ENCODE measurements at regions not wholly inside any gene's neighbourhood (a gene's known extent, or its start where the extent isn't known, plus 50 kb on each side); places are given as distances from the start of the nearest gene placed in this dataset.

GRCh38 chr2:181357979-181358378 lies 99.2 kb upstream of the ITGA4 start:
- TF ChIP-seq TSHZ2 (CRISPR knock-in tag; IDR thresholded peaks at IDR 0.05) = no peak
- no peak for TF ChIP-seq ZFP3 (CRISPR knock-in tag; IDR thresholded peaks at IDR 0.05)
- TF ChIP-seq CREB5 (CRISPR knock-in tag; IDR thresholded peaks at IDR 0.05; ENCODE audit: low read depth) = no peak
- TF ChIP-seq ZFP30 (CRISPR knock-in tag; IDR thresholded peaks at IDR 0.05) = no peak
- TF ChIP-seq ZNF565 (CRISPR knock-in tag; conservative IDR thresholded peaks at IDR 0.05; ENCODE audit: low read depth) = no peak
- no peak for TF ChIP-seq BACH2 (CRISPR knock-in tag; IDR thresholded peaks at IDR 0.05; ENCODE audit: borderline replicate concordance)
- no peak for TF ChIP-seq OSR1 (CRISPR knock-in tag; IDR thresholded peaks at IDR 0.05)
- TF ChIP-seq ESRRG (CRISPR knock-in tag; IDR thresholded peaks at IDR 0.05) = no peak
- no peak for TF ChIP-seq CSDC2 (CRISPR knock-in tag; IDR thresholded peaks at IDR 0.05)
- no peak for TF ChIP-seq CSRNP3 (CRISPR knock-in tag; IDR thresholded peaks at IDR 0.05)
- TF ChIP-seq TCF4 (CRISPR knock-in tag; IDR thresholded peaks at IDR 0.05; ENCODE audit: borderline replicate concordance) = no peak
- TF ChIP-seq RARB (CRISPR knock-in tag; IDR thresholded peaks at IDR 0.05) = no peak
- TF ChIP-seq PPARA (CRISPR knock-in tag; IDR thresholded peaks at IDR 0.05; ENCODE audit: borderline replicate concordance) = no peak
- TF ChIP-seq ARNTL (CRISPR knock-in tag; IDR thresholded peaks at IDR 0.05; ENCODE audit: borderline replicate concordance, low read depth) = no peak
- no peak for TF ChIP-seq ZNF8 (CRISPR knock-in tag; IDR thresholded peaks at IDR 0.05)
- no peak for TF ChIP-seq PATZ1 (CRISPR knock-in tag; IDR thresholded peaks at IDR 0.05; ENCODE audit: borderline replicate concordance)
- ATAC-seq = no peak

- no peak for ATAC-seq
- TF ChIP-seq RARB (CRISPR knock-in tag; IDR thresholded peaks at IDR 0.05) (no peak), OSR1 (CRISPR knock-in tag; IDR thresholded peaks at IDR 0.05) (no peak), PATZ1 (CRISPR knock-in tag; IDR thresholded peaks at IDR 0.05; ENCODE audit: borderline replicate concordance) (no peak), SNAI2 (CRISPR knock-in tag; IDR thresholded peaks at IDR 0.05) (no peak), ZNF70 (CRISPR knock-in tag; IDR thresholded peaks at IDR 0.05) (no peak), ZFP3 (CRISPR knock-in tag; IDR thresholded peaks at IDR 0.05) (no peak), CSRNP3 (CRISPR knock-in tag; IDR thresholded peaks at IDR 0.05) (no peak), CSDC2 (CRISPR knock-in tag; IDR thresholded peaks at IDR 0.05) (no peak), ZNF565 (CRISPR knock-in tag; conservative IDR thresholded peaks at IDR 0.05; ENCODE audit: low read depth) (no peak), CREB5 (CRISPR knock-in tag; IDR thresholded peaks at IDR 0.05; ENCODE audit: low read depth) (no peak), PPARA (CRISPR knock-in tag; IDR thresholded peaks at IDR 0.05; ENCODE audit: borderline replicate concordance) (no peak), BACH2 (CRISPR knock-in tag; IDR thresholded peaks at IDR 0.05; ENCODE audit: borderline replicate concordance) (no peak), GLIS3 (CRISPR knock-in tag; IDR thresholded peaks at IDR 0.05) (no peak), ZC3H10 (CRISPR knock-in tag; IDR thresholded peaks at IDR 0.05) (no peak), ZNF8 (CRISPR knock-in tag; IDR thresholded peaks at IDR 0.05) (no peak), ARNTL (CRISPR knock-in tag; IDR thresholded peaks at IDR 0.05; ENCODE audit: borderline replicate concordance, low read depth) (no peak), ISL1 (CRISPR knock-in tag; IDR thresholded peaks at IDR 0.05) (no peak), TCF4 (CRISPR knock-in tag; IDR thresholded peaks at IDR 0.05; ENCODE audit: borderline replicate concordance) (no peak), POU6F1 (CRISPR knock-in tag; IDR thresholded peaks at IDR 0.05; ENCODE audit: borderline replicate concordance, low read depth) (no peak)
Observed at GRCh38 chr2:181362561-181362960, 94.6 kb upstream of the ITGA4 start.

Measured in SK-N-SH treated with all-trans-retinoic acid at 6 μM for 48 hours (cell line).